ENCODE measurements at regions not wholly inside any gene's neighbourhood (a gene's known extent, or its start where the extent isn't known, plus 50 kb on each side); places are given as distances from the start of the nearest gene placed in this dataset.

GRCh38 chr4:85107553-85107952 is 141.1 kb upstream of the WDFY3 start:
- Histone ChIP-seq H3K4me1 (ENCODE audit: control insufficient read depth, extremely low read depth, insufficient read depth, low read length) (no peaks in the 10 kb centered on the region), H3K36me3 (ENCODE audit: control insufficient read depth in 2 of 2, extremely low read depth in 1 of 2, insufficient read depth in 2 of 2, low read length in 2 of 2) (no peaks in the 10 kb centered on the region), H3K9ac (replicated peaks; ENCODE audit: extremely low read depth, insufficient read depth, low read length) (no peak overlapping the region), H3K4me2 (ENCODE audit: insufficient read depth, low read length) (no peak overlapping the region), H3K27ac (ENCODE audit: insufficient read depth, low read depth, low read length) (no peak overlapping the region), H3K27me3 (ENCODE audit: control insufficient read depth in 2 of 2, insufficient read depth in 2 of 2, low read length in 2 of 2) (peaks cover 2 to 10% of the 10 kb centered on the region in 2 experiments), H3K79me2 (ENCODE audit: control insufficient read depth, insufficient read depth, low read length) (no peaks in the 10 kb centered on the region), H4K20me1 (replicated peaks; ENCODE audit: control insufficient read depth, extremely low read depth, insufficient read depth, low read length) (no peaks in the 10 kb centered on the region), H3K4me3 (replicated peaks in 1 of 3; ENCODE audit: insufficient read depth in 1 of 3, low read depth in 1 of 3, low read length in 3 of 3) (no peak overlapping the region), H2AFZ (ENCODE audit: low read depth, low read length) (no peak overlapping the region), H3K9me1 (replicated peaks; ENCODE audit: control insufficient read depth, extremely low read depth, insufficient read depth, low read length) (no peaks in the 10 kb centered on the region), H3K9me3 (replicated peaks; ENCODE audit: control insufficient read depth, insufficient read depth, low read length) (no peaks in the 10 kb centered on the region)
- no peak for TF ChIP-seq POLR2AphosphoS5 (IDR thresholded peaks at IDR 0.05; ENCODE audit: insufficient read depth, low read depth, low read length)
- no peak for TF ChIP-seq MAX (IDR thresholded peaks at IDR 0.05; ENCODE audit: insufficient read depth, insufficient read length)
- no peak for TF ChIP-seq CTCF (IDR thresholded peaks at IDR 0.05; ENCODE audit: extremely low read depth in 1 of 2, insufficient read depth in 1 of 2, low read depth in 1 of 2, low read length in 2 of 2)
- TF ChIP-seq JUN (IDR thresholded peaks at IDR 0.05; ENCODE audit: borderline replicate concordance, insufficient read depth, insufficient read length, low read depth): no peak
- ChIA-PET CTCF (interaction anchor here (0.8 to 2.8 kb wide), 3 partner anchors 8 to 529 kb away, joined by 3 to 9 read pairs (median 3); no protein-coding TSS in a partner anchor), POLR2A (no interaction called here)
- FAIRE-seq: no peak
- BruUV-seq (replicated peaks): no TSS peak
- DNase-seq (ENCODE audit: low read depth, low spot score): no peak
- intact Hi-C loops (cut with micrococcal nuclease) (no loop called here), dilution Hi-C loops (cut with MboI; ENCODE audit: extremely low pct_ligation_motif_present, low sequenced_read_pairs) (no loop called here)

GRCh38 chr4:85113706-85114105 is 147.2 kb upstream of the WDFY3 start:
- Histone ChIP-seq H3K4me2 (ENCODE audit: insufficient read depth, low read length) (no peak overlapping the region), H3K4me1 (ENCODE audit: control insufficient read depth, extremely low read depth, insufficient read depth, low read length) (no peaks in the 10 kb centered on the region), H3K27me3 (ENCODE audit: control insufficient read depth in 2 of 2, insufficient read depth in 2 of 2, low read length in 2 of 2) (peaks cover 0 to 5% of the 10 kb centered on the region in 2 experiments), H3K9ac (replicated peaks; ENCODE audit: extremely low read depth, insufficient read depth, low read length) (no peak overlapping the region), H4K20me1 (replicated peaks; ENCODE audit: control insufficient read depth, extremely low read depth, insufficient read depth, low read length) (no peaks in the 10 kb centered on the region), H3K27ac (ENCODE audit: insufficient read depth, low read depth, low read length) (no peak overlapping the region), H3K4me3 (replicated peaks in 1 of 3; ENCODE audit: insufficient read depth in 1 of 3, low read depth in 1 of 3, low read length in 3 of 3) (no peak overlapping the region), H2AFZ (ENCODE audit: low read depth, low read length) (no peak overlapping the region), H3K36me3 (ENCODE audit: control insufficient read depth in 2 of 2, extremely low read depth in 1 of 2, insufficient read depth in 2 of 2, low read length in 2 of 2) (no peaks in the 10 kb centered on the region), H3K79me2 (ENCODE audit: control insufficient read depth, insufficient read depth, low read length) (no peaks in the 10 kb centered on the region), H3K9me1 (replicated peaks; ENCODE audit: control insufficient read depth, extremely low read depth, insufficient read depth, low read length) (no peaks in the 10 kb centered on the region), H3K9me3 (replicated peaks; ENCODE audit: control insufficient read depth, insufficient read depth, low read length) (no peaks in the 10 kb centered on the region)
- POLR2A ChIA-PET: no interaction called here
- DNase-seq (ENCODE audit: low read depth, low spot score) (no peak), FAIRE-seq (no peak)
- CTCF ChIA-PET: no interaction called here
- intact Hi-C loops (cut with micrococcal nuclease) (no loop called here), dilution Hi-C loops (cut with MboI; ENCODE audit: extremely low pct_ligation_motif_present, low sequenced_read_pairs) (no loop called here)
- BruUV-seq (replicated peaks): no TSS peak
- no peak for TF ChIP-seq CTCF (IDR thresholded peaks at IDR 0.05; ENCODE audit: extremely low read depth in 1 of 2, insufficient read depth in 1 of 2, low read depth in 1 of 2, low read length in 2 of 2)
- TF ChIP-seq POLR2A (IDR thresholded peaks at IDR 0.05; ENCODE audit: low read depth, low read length): no peak
- no peak for TF ChIP-seq POLR2AphosphoS5 (IDR thresholded peaks at IDR 0.05; ENCODE audit: insufficient read depth, low read depth, low read length)
- TF ChIP-seq FOS (IDR thresholded peaks at IDR 0.05; ENCODE audit: borderline replicate concordance, insufficient read depth, low read length): no peak
- no peak for TF ChIP-seq MYC (IDR thresholded peaks at IDR 0.05; ENCODE audit: low read depth, low read length)
- no peak for TF ChIP-seq MAX (IDR thresholded peaks at IDR 0.05; ENCODE audit: insufficient read depth, insufficient read length)
- TF ChIP-seq GATA2 (IDR thresholded peaks at IDR 0.05; ENCODE audit: insufficient read depth, insufficient read length, low read depth, low read length): no peak
- no peak for TF ChIP-seq JUN (IDR thresholded peaks at IDR 0.05; ENCODE audit: borderline replicate concordance, insufficient read depth, insufficient read length, low read depth)
- no peak for TF ChIP-seq EZH2 (IDR thresholded peaks at IDR 0.05; ENCODE audit: borderline replicate concordance, low read depth, low read length, severe bottlenecking)
